Lung (tissue), 11 donors: ENCODE measurements at regions not wholly inside any gene's neighbourhood (a gene's known extent, or its start where the extent isn't known, plus 50 kb on each side); places are given as distances from the start of the nearest gene placed in this dataset.

Experiments
- ATAC-seq: fragments of 200-7000 bp; cut with Tn5 transposase; one replicate; pipeline ENCODE4 v1.9.1; 2020; ENCODE audit warnings: moderate number of reproducible peaks; ENCODE audit not compliant: insufficient read depth, low FRiP score
- DNase-seq, 3 donors: peaks; one replicate each; pipeline ENCODE4 v3.0.0-alpha.2; 2013 to 2017
- H3K27ac ChIP-seq, 2 donors: one replicate each; pipeline ENCODE4 v1.5.1; 2013; ENCODE audit warnings: mild to moderate bottlenecking in 2 of 2, moderate library complexity in 2 of 2, control low read depth in 1 of 2, inconsistent platforms in 1 of 2, low read depth in 1 of 2, low read length in 1 of 2
- H3K27me3 ChIP-seq, 3 donors: one replicate each; pipeline ENCODE4 v1.5.1; 2013; ENCODE audit warnings: low read length in 2 of 3; ENCODE audit not compliant: control insufficient read depth in 3 of 3, insufficient read depth in 3 of 3
- H3K36me3 ChIP-seq, 4 donors: one replicate each; pipeline ENCODE4 v1.5.1; 2013; ENCODE audit warnings: low read length in 4 of 4, mild to moderate bottlenecking in 1 of 4, moderate library complexity in 1 of 4; ENCODE audit not compliant: control insufficient read depth in 4 of 4, insufficient read depth in 4 of 4
- H3K4me1 ChIP-seq, 5 donors: one replicate each; pipeline ENCODE4 v1.5.1; 2013; ENCODE audit warnings: low read length in 5 of 5, mild to moderate bottlenecking in 2 of 5, moderate library complexity in 1 of 5; ENCODE audit not compliant: control insufficient read depth in 5 of 5, insufficient read depth in 5 of 5
- H3K4me3 ChIP-seq: one replicate; pipeline ENCODE4 v1.5.1; 2013; ENCODE audit warnings: mild to moderate bottlenecking, control low read depth, moderate library complexity
- H3K9ac ChIP-seq, 2 donors: one replicate each; pipeline ENCODE4 v1.5.1; 2013; ENCODE audit warnings: low read length in 2 of 2, control low read depth in 1 of 2; ENCODE audit not compliant: insufficient read depth in 1 of 2
- H3K9me3 ChIP-seq, 4 donors: one replicate each; pipeline ENCODE4 v1.5.1; 2013; ENCODE audit warnings: low read length in 3 of 4, mild to moderate bottlenecking in 1 of 4, moderate library complexity in 1 of 4; ENCODE audit not compliant: control insufficient read depth in 4 of 4, insufficient read depth in 3 of 4
- WGBS, 2 donors: extraction: QIAGEN DNeasy Blood & Tissue Kit; methylation state at CpG; one replicate each; pipeline ENCODE4 v1.1.7; 2013; 5-methylcytosine and 5-hydroxymethylcytosine counted together
- TF ChIP-seq, protein P1 (sequence below): IDR thresholded peaks from 2 replicates; pipeline ENCODE4 v1.5.1; 2012; ENCODE audit warnings: mild to moderate bottlenecking; ENCODE audit errors: control extremely low read depth, extremely low read depth
- donor health status: control.
- donor health status: control.
- donor health status: Bipolar disorder and iron deficiency.
- donor health status: healthy.
- donor health status: DM: yes; HTN: yes; CAD: no.

DNA sequence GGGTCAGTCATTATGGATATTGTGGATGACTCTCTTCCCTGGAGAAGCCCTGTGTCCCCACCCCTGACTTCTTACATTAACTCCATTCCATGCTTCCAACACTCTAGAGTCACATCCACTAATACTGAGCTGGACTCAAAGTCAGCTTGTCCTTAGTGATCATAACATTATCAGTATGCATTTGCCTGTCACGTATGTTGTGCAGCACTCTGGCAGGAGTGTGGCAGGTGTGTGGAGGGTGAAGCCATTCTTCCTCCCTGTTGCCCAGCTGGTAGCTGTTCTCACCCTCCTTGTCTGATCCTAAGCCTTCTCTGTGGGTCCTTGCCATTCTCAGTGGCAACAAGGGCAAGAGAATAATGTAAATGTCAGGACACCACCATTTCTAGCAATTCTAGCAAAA is 334.1 kb upstream of the RAB6C start:
- H3K27ac ChIP-seq: no peak overlapping the region
- no peaks in the 10 kb centered on the region for H3K27me3 ChIP-seq
- WGBS, 2 donors: 88 to 97% methylated on average over 1 of the region's 1 CpG
- no peak for DNase-seq
- no peak for ATAC-seq
- peaks cover 0 to 11% (median 0%) of the 10 kb centered on the region in 4 donors for H3K9me3 ChIP-seq
- no peak overlapping the region for H3K4me3 ChIP-seq
- no peaks in the 10 kb centered on the region for H3K4me1 ChIP-seq
- TF ChIP-seq, protein P1, sequence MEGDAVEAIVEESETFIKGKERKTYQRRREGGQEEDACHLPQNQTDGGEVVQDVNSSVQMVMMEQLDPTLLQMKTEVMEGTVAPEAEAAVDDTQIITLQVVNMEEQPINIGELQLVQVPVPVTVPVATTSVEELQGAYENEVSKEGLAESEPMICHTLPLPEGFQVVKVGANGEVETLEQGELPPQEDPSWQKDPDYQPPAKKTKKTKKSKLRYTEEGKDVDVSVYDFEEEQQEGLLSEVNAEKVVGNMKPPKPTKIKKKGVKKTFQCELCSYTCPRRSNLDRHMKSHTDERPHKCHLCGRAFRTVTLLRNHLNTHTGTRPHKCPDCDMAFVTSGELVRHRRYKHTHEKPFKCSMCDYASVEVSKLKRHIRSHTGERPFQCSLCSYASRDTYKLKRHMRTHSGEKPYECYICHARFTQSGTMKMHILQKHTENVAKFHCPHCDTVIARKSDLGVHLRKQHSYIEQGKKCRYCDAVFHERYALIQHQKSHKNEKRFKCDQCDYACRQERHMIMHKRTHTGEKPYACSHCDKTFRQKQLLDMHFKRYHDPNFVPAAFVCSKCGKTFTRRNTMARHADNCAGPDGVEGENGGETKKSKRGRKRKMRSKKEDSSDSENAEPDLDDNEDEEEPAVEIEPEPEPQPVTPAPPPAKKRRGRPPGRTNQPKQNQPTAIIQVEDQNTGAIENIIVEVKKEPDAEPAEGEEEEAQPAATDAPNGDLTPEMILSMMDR: no peak
- H3K9ac ChIP-seq: no peak overlapping the region
- H3K36me3 ChIP-seq: no peaks in the 10 kb centered on the region

DNA sequence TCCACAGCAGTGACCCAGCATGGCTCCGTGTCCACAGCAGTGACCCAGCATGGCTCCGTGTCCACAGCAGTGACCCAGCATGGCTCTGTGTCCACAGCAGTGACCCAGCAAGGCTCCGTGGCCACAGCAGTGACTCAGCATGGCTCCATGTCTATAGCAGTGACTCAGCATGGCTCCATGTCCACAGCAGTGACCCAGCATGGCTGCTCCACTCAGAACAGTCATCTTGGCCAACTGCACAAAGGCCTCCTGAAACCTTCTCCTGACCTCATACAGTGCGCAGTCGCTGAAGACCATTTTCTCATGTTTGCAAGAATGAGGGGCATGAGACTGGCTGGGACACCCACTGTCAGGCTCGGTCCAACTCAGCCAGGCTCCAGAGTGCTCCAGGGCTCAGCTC is 333.4 kb upstream of the RAB6C start:
- Histone ChIP-seq H3K9me3 (peaks cover 0 to 11% (median 0%) of the 10 kb centered on the region in 4 donors), H3K36me3 (no peaks in the 10 kb centered on the region), H3K4me1 (no peaks in the 10 kb centered on the region), H3K27ac (no peak overlapping the region), H3K4me3 (no peak overlapping the region), H3K27me3 (no peaks in the 10 kb centered on the region), H3K9ac (no peak overlapping the region)
- DNase-seq (no peak), ATAC-seq (no peak)
- TF ChIP-seq, protein P1: no peak
- WGBS, 2 donors: 91 to 95% methylated on average over 5 of the region's 6 CpGs

DNA sequence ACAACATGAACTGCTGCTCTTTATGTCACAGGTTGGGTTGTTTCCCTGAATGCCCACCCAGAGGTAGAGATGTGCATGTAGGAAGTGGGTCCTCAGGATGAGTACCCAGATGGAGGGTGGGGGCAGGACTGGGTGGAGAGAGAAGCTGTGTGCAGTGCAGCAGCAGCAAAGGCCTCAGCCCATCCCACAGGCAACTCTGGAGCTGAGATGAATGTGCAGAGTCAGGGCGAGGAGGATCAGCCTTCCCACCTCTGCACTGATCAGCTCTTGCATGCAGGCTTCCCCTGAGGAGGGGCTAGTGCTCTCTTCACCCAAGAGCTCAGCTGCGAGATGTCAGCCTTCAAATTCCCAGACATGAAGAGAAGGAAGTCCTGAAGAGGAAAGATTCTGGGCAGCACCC is 326.2 kb upstream of the RAB6C start:
- no peak overlapping the region for H3K4me3 ChIP-seq
- WGBS, 2 donors: 62 to 83% methylated on average over 2 of the region's 2 CpGs
- no peaks in the 10 kb centered on the region for H3K27me3 ChIP-seq
- peaks cover 0 to 5% (median 0%) of the 10 kb centered on the region in 4 donors for H3K9me3 ChIP-seq
- ATAC-seq: no peak
- no peak overlapping the region for H3K27ac ChIP-seq
- no peak for DNase-seq
- H3K9ac ChIP-seq: no peak overlapping the region
- TF ChIP-seq, protein P1: no peak
- no peaks in the 10 kb centered on the region for H3K4me1 ChIP-seq
- H3K36me3 ChIP-seq: no peaks in the 10 kb centered on the region

DNA sequence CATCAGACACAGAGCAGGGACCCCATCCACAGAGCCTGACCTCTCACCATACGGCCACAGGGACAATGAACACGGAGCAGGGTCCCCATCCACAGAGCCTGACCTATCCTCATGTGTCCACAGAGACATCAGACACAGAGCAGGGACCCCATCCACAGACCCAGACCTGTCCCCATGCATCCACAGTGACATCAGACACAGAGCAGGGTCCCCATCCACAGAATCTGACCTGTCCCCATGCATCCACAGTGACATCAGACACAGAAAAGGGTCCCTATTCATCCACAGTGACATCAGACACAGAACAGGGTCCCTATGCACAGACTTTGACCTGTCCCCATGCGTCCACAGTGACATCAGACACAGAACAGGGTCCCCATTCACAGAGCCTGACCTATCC is 325.1 kb upstream of the RAB6C start:
- Histone ChIP-seq H3K4me3 (no peak overlapping the region), H3K27me3 (no peaks in the 10 kb centered on the region), H3K4me1 (no peaks in the 10 kb centered on the region), H3K36me3 (no peaks in the 10 kb centered on the region), H3K9me3 (peaks cover 0 to 4% (median 0%) of the 10 kb centered on the region in 4 donors), H3K27ac (no peak overlapping the region), H3K9ac (no peak overlapping the region)
- 66 to 71% methylated on average over 3 of the region's 3 CpGs for WGBS, 2 donors
- no peak for ATAC-seq
- TF ChIP-seq, protein P1: no peak
- no peak for DNase-seq
